HEK293T (cell line): ENCODE measurements at regions not wholly inside any gene's neighbourhood (a gene's known extent, or its start where the extent isn't known, plus 50 kb on each side); places are given as distances from the start of the nearest gene placed in this dataset.

Source experiments
- CTCF ChIA-PET: fragments of 350-600 bp; formaldehyde crosslinking; extraction: SDS; loops from one replicate; lab custom pipeline; 2021; ENCODE audit warnings: antibody characterized with exemption, inconsistent platforms; lab: Yijun Ruan, JAX
- POLR2A ChIA-PET: fragments of 350-600 bp; formaldehyde crosslinking; extraction: SDS; loops from one replicate; lab custom pipeline; 2020; ENCODE audit warnings: antibody characterized with exemption, inconsistent platforms; lab: Yijun Ruan, JAX
- DNase-seq: peaks from one replicate; pipeline ENCODE4 v3.0.0; 2012; ENCODE audit warnings: mixed read lengths; ENCODE audit errors: extremely low spot score
- ARNT ChIP-seq: fragments of 450-650 bp; IDR thresholded peaks from 2 replicates; pipeline ENCODE4 v1.6.1; 2017; ENCODE audit warnings: mild to moderate bottlenecking
- BHLHE40 ChIP-seq: fragments of 450-650 bp; IDR thresholded peaks from 2 replicates; pipeline ENCODE4 v1.6.1; 2016; ENCODE audit warnings: mild to moderate bottlenecking, moderate library complexity, borderline replicate concordance
- CTBP1 ChIP-seq: fragments of 450-650 bp; IDR thresholded peaks from 2 replicates; pipeline ENCODE4 v1.6.1; 2016; ENCODE audit warnings: borderline replicate concordance
- ELF4 ChIP-seq: fragments of 450-650 bp; IDR thresholded peaks from 2 replicates; pipeline ENCODE4 v1.6.1; 2017; ENCODE audit warnings: antibody characterized with exemption
- FOXA1 ChIP-seq: fragments of 450-650 bp; IDR thresholded peaks from 2 replicates; pipeline ENCODE4 v1.6.1; 2016; ENCODE audit warnings: mild to moderate bottlenecking
- FOXK2 ChIP-seq: fragments of 450-650 bp; IDR thresholded peaks from 2 replicates; pipeline ENCODE4 v1.6.1; 2016; ENCODE audit warnings: mild to moderate bottlenecking
- FOXM1 ChIP-seq: fragments of 450-650 bp; IDR thresholded peaks from 2 replicates; pipeline ENCODE4 v1.6.1; 2017; ENCODE audit warnings: mild to moderate bottlenecking, borderline replicate concordance
- HDGF ChIP-seq: fragments of 450-650 bp; IDR thresholded peaks from 2 replicates; pipeline ENCODE4 v1.6.1; 2017; ENCODE audit warnings: antibody characterized with exemption, borderline replicate concordance
- L3MBTL2 ChIP-seq: fragments of 450-650 bp; conservative IDR thresholded peaks from 2 replicates; pipeline ENCODE4 v1.6.1; 2016; ENCODE audit warnings: mild to moderate bottlenecking
- LEF1 ChIP-seq: fragments of 450-650 bp; IDR thresholded peaks from 2 replicates; pipeline ENCODE4 v1.6.1; 2017; ENCODE audit warnings: mild to moderate bottlenecking, borderline replicate concordance
- NFRKB ChIP-seq: fragments of 450-650 bp; IDR thresholded peaks from 2 replicates; pipeline ENCODE4 v1.6.1; 2016; ENCODE audit warnings: mild to moderate bottlenecking, moderate library complexity
- PKNOX1 ChIP-seq: fragments of 450-650 bp; IDR thresholded peaks from 2 replicates; pipeline ENCODE4 v1.6.1; 2016
- SP1 ChIP-seq: fragments of 450-650 bp; IDR thresholded peaks from 2 replicates; pipeline ENCODE4 v1.6.1; 2017
- SUZ12 ChIP-seq: fragments of 450-650 bp; IDR thresholded peaks from 2 replicates; pipeline ENCODE4 v1.6.1; 2016; ENCODE audit warnings: mild to moderate bottlenecking
- TARDBP ChIP-seq: fragments of 450-650 bp; IDR thresholded peaks from 2 replicates; pipeline ENCODE4 v1.6.1; 2016
- ZNF384 ChIP-seq: fragments of 450-650 bp; IDR thresholded peaks from 2 replicates; pipeline ENCODE4 v1.6.1; 2016

- no peak for TF ChIP-seq NFRKB
- POLR2A ChIA-PET = no interaction called here
- CTCF ChIA-PET = no interaction called here
- DNase-seq = no peak
Measured at GRCh38 chr6:98471444-98471843, 362.9 kb upstream of the POU3F2 start.

- ChIA-PET POLR2A (no interaction called here), CTCF (no interaction called here)
- no peak for DNase-seq
- TF ChIP-seq ELF4 (no peak), LEF1 (no peak), SUZ12 (no peak), NFRKB (no peak), SP1 (no peak), CTBP1 (no peak), HDGF (no peak), PKNOX1 (no peak), BHLHE40 (no peak), FOXA1 (no peak)
Measured at GRCh38 chr6:98477231-98477630, 357.1 kb upstream of the POU3F2 start.

GRCh38 chr6:98484696-98485095 lies 349.7 kb upstream of the POU3F2 start:
- POLR2A ChIA-PET = no interaction called here
- CTCF ChIA-PET = no interaction called here
- TF ChIP-seq ELF4 = no peak
- DNase-seq = no peak

GRCh38 chr6:98485593-98485992 lies 348.8 kb upstream of the POU3F2 start:
- ChIA-PET POLR2A (no interaction called here), CTCF (interaction anchor here (0.8 kb wide), 1 partner anchor 845 kb away, joined by 3 read pairs; no protein-coding TSS in a partner anchor)
- TF ChIP-seq TARDBP = no peak
- TF ChIP-seq ARNT = no peak
- TF ChIP-seq CTBP1 = no peak
- DNase-seq = no peak

GRCh38 chr6:98486057-98486456 lies 348.3 kb upstream of the POU3F2 start:
- CTCF ChIA-PET = interaction anchor here (0.8 kb wide), 1 partner anchor 844 kb away, joined by 3 read pairs; no protein-coding TSS in a partner anchor
- POLR2A ChIA-PET = no interaction called here
- no peak for DNase-seq
- TF ChIP-seq ARNT (no peak), FOXM1 (no peak), FOXK2 (no peak), SP1 (no peak), L3MBTL2 (no peak), ZNF384 (no peak), HDGF (no peak), SUZ12 (no peak), PKNOX1 (no peak), CTBP1 (no peak), LEF1 (no peak), BHLHE40 (no peak), FOXA1 (no peak), ELF4 (no peak), NFRKB (no peak), TARDBP (no peak)

GRCh38 chr6:98487612-98488011 lies 346.8 kb upstream of the POU3F2 start:
- DNase-seq = no peak
- POLR2A ChIA-PET = no interaction called here
- no peak for TF ChIP-seq SP1
- CTCF ChIA-PET = no interaction called here

- ChIA-PET CTCF (no interaction called here), POLR2A (no interaction called here)
- TF ChIP-seq PKNOX1 (peak; percentile 95), ELF4 (no peak), ARNT (0 out of 2 replicates have a peak, but pooled peaks have one; percentile 54), CTBP1 (peak; percentile 28; the same call in 1 of the 2 replicates)
- DNase-seq = no peak
Measured at GRCh38 chr6:98498144-98498775, 336.1 kb upstream of the POU3F2 start.

GRCh38 chr6:98498866-98499265 lies 335.5 kb upstream of the POU3F2 start:
- no peak for DNase-seq
- CTCF ChIA-PET = no interaction called here
- POLR2A ChIA-PET = no interaction called here
- TF ChIP-seq SUZ12 (no peak), L3MBTL2 (no peak), LEF1 (no peak), ZNF384 (no peak), PKNOX1 (no peak), NFRKB (no peak), FOXK2 (no peak), ARNT (no peak), SP1 (no peak), FOXA1 (no peak), CTBP1 (no peak), ELF4 (no peak), FOXM1 (no peak), HDGF (no peak), TARDBP (no peak), BHLHE40 (no peak)
